Panc1 (cell line): ENCODE measurements at regions not wholly inside any gene's neighbourhood (a gene's known extent, or its start where the extent isn't known, plus 50 kb on each side); places are given as distances from the start of the nearest gene placed in this dataset.

Experiments used
- TF ChIP-seq, protein P1 (sequence below): fragments of 450-650 bp; IDR thresholded peaks from 2 replicates; pipeline ENCODE4 v1.5.1; 2017; ENCODE audit warnings: mild to moderate bottlenecking
- TF ChIP-seq, protein P2 (sequence below), 2 experiments: IDR thresholded peaks; 2 replicates each; pipeline ENCODE4 v1.6.1; 2011 to 2012; ENCODE audit warnings: low read depth in 2 of 2, control low read depth in 1 of 2, low read length in 1 of 2, mild to moderate bottlenecking in 1 of 2, moderate library complexity in 1 of 2; ENCODE audit not compliant: insufficient read depth in 1 of 2

DNA sequence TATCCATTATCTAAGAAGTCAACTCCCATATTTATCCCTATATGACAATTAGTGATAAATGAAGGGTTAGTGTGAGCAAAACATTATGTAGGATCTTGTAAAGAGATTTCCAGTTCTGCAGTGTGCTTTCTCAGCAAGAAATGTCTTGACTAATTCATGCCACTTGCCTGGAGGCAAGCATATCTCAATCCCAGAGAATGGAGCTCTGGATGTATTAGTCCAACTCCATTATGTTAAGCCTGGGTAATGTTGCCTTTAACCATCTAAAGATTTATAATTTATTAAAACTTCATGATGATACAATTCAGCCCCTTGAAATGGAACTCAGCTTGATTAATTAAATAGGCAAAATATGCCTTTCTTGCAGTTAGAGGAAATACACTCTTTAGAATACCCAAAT, 1079.9 kb upstream of the LRRTM3 start:
- TF ChIP-seq, protein P1, sequence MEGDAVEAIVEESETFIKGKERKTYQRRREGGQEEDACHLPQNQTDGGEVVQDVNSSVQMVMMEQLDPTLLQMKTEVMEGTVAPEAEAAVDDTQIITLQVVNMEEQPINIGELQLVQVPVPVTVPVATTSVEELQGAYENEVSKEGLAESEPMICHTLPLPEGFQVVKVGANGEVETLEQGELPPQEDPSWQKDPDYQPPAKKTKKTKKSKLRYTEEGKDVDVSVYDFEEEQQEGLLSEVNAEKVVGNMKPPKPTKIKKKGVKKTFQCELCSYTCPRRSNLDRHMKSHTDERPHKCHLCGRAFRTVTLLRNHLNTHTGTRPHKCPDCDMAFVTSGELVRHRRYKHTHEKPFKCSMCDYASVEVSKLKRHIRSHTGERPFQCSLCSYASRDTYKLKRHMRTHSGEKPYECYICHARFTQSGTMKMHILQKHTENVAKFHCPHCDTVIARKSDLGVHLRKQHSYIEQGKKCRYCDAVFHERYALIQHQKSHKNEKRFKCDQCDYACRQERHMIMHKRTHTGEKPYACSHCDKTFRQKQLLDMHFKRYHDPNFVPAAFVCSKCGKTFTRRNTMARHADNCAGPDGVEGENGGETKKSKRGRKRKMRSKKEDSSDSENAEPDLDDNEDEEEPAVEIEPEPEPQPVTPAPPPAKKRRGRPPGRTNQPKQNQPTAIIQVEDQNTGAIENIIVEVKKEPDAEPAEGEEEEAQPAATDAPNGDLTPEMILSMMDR: no peak
- TF ChIP-seq, protein P2, sequence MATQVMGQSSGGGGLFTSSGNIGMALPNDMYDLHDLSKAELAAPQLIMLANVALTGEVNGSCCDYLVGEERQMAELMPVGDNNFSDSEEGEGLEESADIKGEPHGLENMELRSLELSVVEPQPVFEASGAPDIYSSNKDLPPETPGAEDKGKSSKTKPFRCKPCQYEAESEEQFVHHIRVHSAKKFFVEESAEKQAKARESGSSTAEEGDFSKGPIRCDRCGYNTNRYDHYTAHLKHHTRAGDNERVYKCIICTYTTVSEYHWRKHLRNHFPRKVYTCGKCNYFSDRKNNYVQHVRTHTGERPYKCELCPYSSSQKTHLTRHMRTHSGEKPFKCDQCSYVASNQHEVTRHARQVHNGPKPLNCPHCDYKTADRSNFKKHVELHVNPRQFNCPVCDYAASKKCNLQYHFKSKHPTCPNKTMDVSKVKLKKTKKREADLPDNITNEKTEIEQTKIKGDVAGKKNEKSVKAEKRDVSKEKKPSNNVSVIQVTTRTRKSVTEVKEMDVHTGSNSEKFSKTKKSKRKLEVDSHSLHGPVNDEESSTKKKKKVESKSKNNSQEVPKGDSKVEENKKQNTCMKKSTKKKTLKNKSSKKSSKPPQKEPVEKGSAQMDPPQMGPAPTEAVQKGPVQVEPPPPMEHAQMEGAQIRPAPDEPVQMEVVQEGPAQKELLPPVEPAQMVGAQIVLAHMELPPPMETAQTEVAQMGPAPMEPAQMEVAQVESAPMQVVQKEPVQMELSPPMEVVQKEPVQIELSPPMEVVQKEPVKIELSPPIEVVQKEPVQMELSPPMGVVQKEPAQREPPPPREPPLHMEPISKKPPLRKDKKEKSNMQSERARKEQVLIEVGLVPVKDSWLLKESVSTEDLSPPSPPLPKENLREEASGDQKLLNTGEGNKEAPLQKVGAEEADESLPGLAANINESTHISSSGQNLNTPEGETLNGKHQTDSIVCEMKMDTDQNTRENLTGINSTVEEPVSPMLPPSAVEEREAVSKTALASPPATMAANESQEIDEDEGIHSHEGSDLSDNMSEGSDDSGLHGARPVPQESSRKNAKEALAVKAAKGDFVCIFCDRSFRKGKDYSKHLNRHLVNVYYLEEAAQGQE (IDR thresholded peaks at IDR 0.05; ENCODE audit: insufficient read depth in 1 of 2, low read depth in 2 of 2, low read length in 1 of 2): no peak
